ENCODE measurements at regions not wholly inside any gene's neighbourhood (a gene's known extent, or its start where the extent isn't known, plus 50 kb on each side); places are given as distances from the start of the nearest gene placed in this dataset.

GRCh38 chr2:191783416-191783815 lies 63.5 kb downstream of the CAVIN2 start:
- Histone ChIP-seq H3K79me2 (ENCODE audit: insufficient read depth, low read length) (no peaks in the 10 kb centered on the region), H3K27me3 (ENCODE audit: insufficient read depth, low read length, poor library complexity) (peaks cover 16% of the 10 kb centered on the region), H2AFZ (ENCODE audit: low read depth, low read length) (no peak overlapping the region), H3K9me3 (ENCODE audit: insufficient read depth, low read length, severe bottlenecking) (no peaks in the 10 kb centered on the region), H3K4me3 (ENCODE audit: low read depth in 1 of 2, low read length in 2 of 2) (no peak overlapping the region), H3K27ac (ENCODE audit: low read length) (no peak overlapping the region), H3K9ac (ENCODE audit: low read depth, low read length) (no peak overlapping the region), H4K20me1 (ENCODE audit: insufficient read depth, low read length) (no peaks in the 10 kb centered on the region), H3K4me2 (ENCODE audit: insufficient read depth, low read length) (no peak overlapping the region), H3K36me3 (ENCODE audit: insufficient read depth, low read length) (no peaks in the 10 kb centered on the region), H3K4me1 (ENCODE audit: insufficient read depth, low read length) (peaks cover 4% of the 10 kb centered on the region; the same call in 1 of the 2 replicates)
- TF ChIP-seq CTCF (IDR thresholded peaks at IDR 0.05; ENCODE audit: borderline replicate concordance, extremely low read depth, low read length, poor library complexity, severe bottlenecking) (no peak), EZH2 (IDR thresholded peaks at IDR 0.05; ENCODE audit: borderline replicate concordance, low read depth, low read length, severe bottlenecking) (no peak)
- no peak for DNase-seq
- no peak for ATAC-seq (ENCODE audit: insufficient read depth, low read depth)

All from DND-41 (cell line).